Psoas muscle (tissue), 7 donors: ENCODE measurements at regions not wholly inside any gene's neighbourhood (a gene's known extent, or its start where the extent isn't known, plus 50 kb on each side); places are given as distances from the start of the nearest gene placed in this dataset.

ENCODE experiments used
- ATAC-seq, 4 donors: fragments of 200-7000 bp; cut with Tn5 transposase; one replicate each; pipeline ENCODE4 v1.9.1; 2020; ENCODE audit warnings: moderate library complexity in 3 of 4, mild to moderate bottlenecking in 2 of 4
- DNase-seq, 2 donors: peaks; one replicate each; pipeline ENCODE4 v3.0.0-alpha.2; 2020
- H3K27ac ChIP-seq: fragments of 200-600 bp; one replicate; pipeline ENCODE4 v1.8.0; 2022
- H3K27me3 ChIP-seq, 3 donors: fragments of 200-600 bp in 1 of 3; one replicate each; pipeline versions ENCODE4 v1.6.1 to v1.8.0; 2013 to 2022; ENCODE audit warnings: low read length in 2 of 3, mild to moderate bottlenecking in 2 of 3, moderate library complexity in 1 of 3; ENCODE audit not compliant: insufficient read depth in 3 of 3
- H3K36me3 ChIP-seq, 2 donors: fragments of 200-600 bp in 1 of 2; one replicate each; pipeline versions ENCODE4 v1.6.1 to v1.8.0; 2013 to 2022; ENCODE audit warnings: low read depth in 1 of 2, mild to moderate bottlenecking in 1 of 2, moderate library complexity in 1 of 2; ENCODE audit not compliant: insufficient read depth in 1 of 2
- H3K4me1 ChIP-seq: fragments of 200-600 bp; one replicate; pipeline ENCODE4 v1.8.0; 2022
- H3K4me3 ChIP-seq: fragments of 200-600 bp; one replicate; pipeline ENCODE4 v1.8.0; 2022; ENCODE audit warnings: mild to moderate bottlenecking
- H3K9me3 ChIP-seq: fragments of 200-600 bp; one replicate; pipeline ENCODE4 v1.8.0; 2022
- WGBS, 3 donors: extraction: QIAGEN DNeasy Blood & Tissue Kit; methylation state at CpG; one replicate each; pipeline versions ENCODE4 v1.1.6 to v1.1.7; 2013; 5-methylcytosine and 5-hydroxymethylcytosine counted together
- intact Hi-C, 2 donors: fragments of 100-400 bp; cut with DNase I; formaldehyde crosslinking; loops; one replicate each; pipeline versions ENCODE4 v1.11.0 to v1.14.2; 2022
- TF ChIP-seq, protein P1 (sequence below): fragments of 200-600 bp; IDR thresholded peaks from one replicate; pipeline ENCODE4 v1.8.0; 2022; ENCODE audit warnings: antibody characterized with exemption
- donor health status: healthy with polysubstance abuse.
- donor health status: DM: no; HTN: no; CAD: no; lungs with moderate emphysema.
- donor health status: Bipolar disorder and iron deficiency.
- donor health status: healthy.
- donor health status: DM: yes; HTN: yes; CAD: no.
- donor health status: DM: no; HTN: no; CAD: no.
- donor health status: DM: yes; HTN: yes; CAD: no.

DNA sequence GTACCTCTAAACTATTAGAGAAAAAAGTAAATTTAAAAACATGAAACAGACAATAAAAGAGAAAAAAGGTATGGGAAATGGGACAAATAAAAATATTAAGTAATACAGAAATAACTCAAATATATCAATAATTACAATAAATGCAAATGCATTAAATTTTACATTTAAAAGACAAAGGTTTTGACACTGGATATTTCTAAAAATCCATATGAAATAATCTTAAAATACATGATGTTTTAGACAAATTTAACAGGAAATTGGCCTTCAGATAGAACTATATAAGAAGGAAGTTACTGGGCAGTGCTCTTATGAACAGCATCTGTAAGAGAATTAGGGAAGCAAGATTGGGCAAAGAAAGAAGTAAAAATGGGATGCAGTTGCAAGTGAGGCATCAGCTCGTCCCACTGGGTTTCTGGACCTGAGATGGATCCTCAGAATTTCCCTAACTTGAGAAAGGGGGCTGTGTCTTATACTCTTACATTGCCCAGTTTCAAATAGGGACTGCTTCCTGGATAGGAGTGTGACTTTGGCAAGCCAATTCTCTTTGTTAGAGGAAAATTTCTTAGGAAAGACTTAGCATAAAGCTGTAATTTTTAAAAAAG, 376.7 kb downstream of the SMOC2 start:
- DNase-seq, result no peak
- no peak for ATAC-seq
- intact Hi-C loops, result no loop called here
- Histone ChIP-seq H3K4me1 (no peaks in the 10 kb centered on the region), H3K27ac (no peak overlapping the region), H3K27me3 (peaks cover 0 to 4% (median 2%) of the 10 kb centered on the region in 3 donors), H3K9me3 (peaks cover 6% of the 10 kb centered on the region), H3K36me3 (no peaks in the 10 kb centered on the region), H3K4me3 (no peak overlapping the region)
- 33 to 59% (median 40%) methylated on average over 1 of the region's 1 CpG for WGBS, 3 donors
- TF ChIP-seq, protein P1, sequence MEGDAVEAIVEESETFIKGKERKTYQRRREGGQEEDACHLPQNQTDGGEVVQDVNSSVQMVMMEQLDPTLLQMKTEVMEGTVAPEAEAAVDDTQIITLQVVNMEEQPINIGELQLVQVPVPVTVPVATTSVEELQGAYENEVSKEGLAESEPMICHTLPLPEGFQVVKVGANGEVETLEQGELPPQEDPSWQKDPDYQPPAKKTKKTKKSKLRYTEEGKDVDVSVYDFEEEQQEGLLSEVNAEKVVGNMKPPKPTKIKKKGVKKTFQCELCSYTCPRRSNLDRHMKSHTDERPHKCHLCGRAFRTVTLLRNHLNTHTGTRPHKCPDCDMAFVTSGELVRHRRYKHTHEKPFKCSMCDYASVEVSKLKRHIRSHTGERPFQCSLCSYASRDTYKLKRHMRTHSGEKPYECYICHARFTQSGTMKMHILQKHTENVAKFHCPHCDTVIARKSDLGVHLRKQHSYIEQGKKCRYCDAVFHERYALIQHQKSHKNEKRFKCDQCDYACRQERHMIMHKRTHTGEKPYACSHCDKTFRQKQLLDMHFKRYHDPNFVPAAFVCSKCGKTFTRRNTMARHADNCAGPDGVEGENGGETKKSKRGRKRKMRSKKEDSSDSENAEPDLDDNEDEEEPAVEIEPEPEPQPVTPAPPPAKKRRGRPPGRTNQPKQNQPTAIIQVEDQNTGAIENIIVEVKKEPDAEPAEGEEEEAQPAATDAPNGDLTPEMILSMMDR, result no peak

DNA sequence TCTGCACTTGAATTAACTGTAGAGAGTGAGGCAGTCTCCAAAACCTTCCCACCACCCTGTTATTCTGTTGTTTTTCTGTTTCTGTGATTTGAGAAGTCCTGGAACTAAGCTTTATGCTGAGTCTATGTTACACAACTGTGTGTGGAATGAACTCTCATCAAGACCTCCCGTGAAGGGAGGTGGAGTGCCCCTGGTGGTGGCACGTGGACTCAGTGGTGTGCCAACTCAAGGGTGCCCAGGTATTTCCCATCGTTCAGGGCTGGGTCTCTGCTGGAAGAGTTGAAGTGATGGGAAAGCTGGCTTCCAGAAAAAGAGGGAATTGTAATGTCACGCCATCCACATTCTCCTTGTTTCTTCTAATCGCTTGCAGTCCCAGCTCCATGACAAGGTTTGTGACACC, 374.2 kb downstream of the SMOC2 start:
- no peak for DNase-seq
- Histone ChIP-seq H3K4me1 (no peaks in the 10 kb centered on the region), H3K36me3 (no peaks in the 10 kb centered on the region), H3K9me3 (peaks cover 6% of the 10 kb centered on the region), H3K4me3 (no peak overlapping the region), H3K27ac (no peak overlapping the region), H3K27me3 (peaks cover 0 to 4% (median 2%) of the 10 kb centered on the region in 3 donors)
- no peak for ATAC-seq
- WGBS, 3 donors, result 48 to 55% (median 54%) methylated on average over 5 of the region's 5 CpGs
- TF ChIP-seq, protein P1, result peak; percentile 9
- intact Hi-C loops, result no loop called here

- Histone ChIP-seq H3K4me3 (no peak overlapping the region), H3K36me3 (no peaks in the 10 kb centered on the region), H3K4me1 (no peaks in the 10 kb centered on the region), H3K9me3 (no peaks in the 10 kb centered on the region), H3K27me3 (no peaks in the 10 kb centered on the region), H3K27ac (no peak overlapping the region)
- intact Hi-C loops, result no loop called here
- TF ChIP-seq, protein P1, result no peak
- WGBS, 3 donors, result 60 to 69% (median 62%) methylated on average over 6 of the region's 6 CpGs
- ATAC-seq (no peak), DNase-seq (no peak)
Measured at GRCh38 chr6:168808232-168808631, 367.2 kb downstream of the SMOC2 start.

DNA sequence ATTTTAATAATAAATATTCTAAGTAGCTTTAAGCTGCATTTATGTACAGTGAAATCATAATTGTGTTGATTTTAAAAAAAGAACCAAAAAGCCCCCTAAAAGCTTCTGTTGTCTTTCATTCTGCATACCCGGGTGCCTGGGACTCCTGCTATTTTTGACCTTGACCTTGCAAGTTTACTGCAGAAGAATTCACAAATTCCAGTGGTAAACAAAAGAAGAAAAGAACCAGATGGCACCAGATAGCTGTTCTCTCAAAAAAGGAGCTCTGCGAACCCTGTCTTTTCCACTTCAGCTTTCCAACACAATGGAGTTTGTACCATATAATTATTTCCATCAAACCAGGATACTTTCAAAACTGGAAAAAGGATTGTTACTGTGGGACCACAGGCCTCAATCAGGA, 363.3 kb downstream of the SMOC2 start:
- H3K27ac ChIP-seq, result no peak overlapping the region
- no peak overlapping the region for H3K4me3 ChIP-seq
- H3K9me3 ChIP-seq, result no peaks in the 10 kb centered on the region
- intact Hi-C loops, result no loop called here
- ATAC-seq, result no peak
- DNase-seq, result no peak
- H3K36me3 ChIP-seq, result no peaks in the 10 kb centered on the region
- H3K27me3 ChIP-seq, result no peaks in the 10 kb centered on the region
- H3K4me1 ChIP-seq, result no peaks in the 10 kb centered on the region
- WGBS, 3 donors, result 52 to 56% (median 53%) methylated on average over 2 of the region's 2 CpGs
- TF ChIP-seq, protein P1, result no peak

DNA sequence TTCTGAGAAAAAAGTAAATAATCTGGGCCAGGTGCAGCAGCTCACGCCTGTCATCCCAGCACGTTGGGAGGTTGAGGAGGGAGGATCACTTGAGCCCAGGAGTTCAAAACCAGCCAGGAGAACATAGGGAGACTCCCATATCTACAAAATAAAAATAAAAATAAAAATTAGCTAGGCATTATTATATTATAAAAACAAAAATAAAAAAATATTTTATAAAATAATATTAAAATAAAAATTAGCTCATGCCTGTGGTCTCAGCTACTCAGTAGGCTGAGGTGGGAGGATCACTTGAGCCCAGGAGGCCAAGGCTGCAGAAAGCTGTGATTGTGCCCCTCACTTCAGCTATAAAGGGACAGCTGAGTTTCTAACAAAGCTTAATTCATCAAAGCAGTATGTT, 362.9 kb downstream of the SMOC2 start:
- intact Hi-C loops, result no loop called here
- Histone ChIP-seq H3K4me3 (no peak overlapping the region), H3K36me3 (no peaks in the 10 kb centered on the region), H3K27ac (no peak overlapping the region), H3K27me3 (no peaks in the 10 kb centered on the region), H3K9me3 (no peaks in the 10 kb centered on the region), H3K4me1 (no peaks in the 10 kb centered on the region)
- whole genome bisulfite sequencing, 3 donors, result 37 to 75% (median 52%) methylated on average over 2 of the region's 2 CpGs
- TF ChIP-seq, protein P1, result no peak
- no peak for DNase-seq
- ATAC-seq, result no peak
